OCI-LY1 (cell line): ENCODE measurements at regions not wholly inside any gene's neighbourhood (a gene's known extent, or its start where the extent isn't known, plus 50 kb on each side); places are given as distances from the start of the nearest gene placed in this dataset.

Experiments
- CTCF ChIP-seq: fragments of 200-600 bp; sonication (generic), shearing (Covaris generic); IDR thresholded peaks from 2 replicates; pipeline ENCODE4 v1.5.1; 2017; ENCODE audit warnings: mild to moderate bottlenecking, antibody characterized with exemption, low read length, moderate library complexity, mixed read lengths
- EZH2 ChIP-seq: fragments of 200-600 bp; sonication (generic), shearing (Covaris generic); IDR thresholded peaks from 2 replicates; pipeline ENCODE4 v1.8.0; 2017; ENCODE audit warnings: borderline replicate concordance, mixed run types, mild to moderate bottlenecking, antibody characterized with exemption, low read length, moderate library complexity, mixed read lengths

- no peak for TF ChIP-seq EZH2
- TF ChIP-seq CTCF: no peak
Measured at GRCh38 chr3:21054064-21054463, 696.9 kb downstream of the ZNF385D start.
